ENCODE measurements at regions not wholly inside any gene's neighbourhood (a gene's known extent, or its start where the extent isn't known, plus 50 kb on each side); places are given as distances from the start of the nearest gene placed in this dataset.

DNA sequence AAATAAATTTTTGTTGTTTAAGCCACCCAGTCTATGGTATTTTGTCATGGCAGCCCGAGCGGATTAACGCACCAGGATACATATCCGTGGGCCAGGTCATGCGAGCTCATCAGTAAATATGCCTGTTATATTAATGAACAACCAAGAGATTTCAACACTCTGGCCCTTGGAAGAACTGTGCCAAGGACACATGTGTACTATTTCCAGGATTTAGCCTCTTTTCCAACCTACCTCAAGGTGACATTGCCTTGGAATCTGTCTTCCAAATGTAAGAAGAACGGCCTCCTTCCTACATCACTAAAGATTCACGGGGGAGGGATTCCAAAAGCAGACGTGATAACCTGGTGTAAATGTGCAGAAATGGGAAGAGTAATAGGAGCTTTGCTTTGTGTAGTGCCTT is 72.8 kb upstream of the DYNLRB2 start:
- TF ChIP-seq, protein P1, sequence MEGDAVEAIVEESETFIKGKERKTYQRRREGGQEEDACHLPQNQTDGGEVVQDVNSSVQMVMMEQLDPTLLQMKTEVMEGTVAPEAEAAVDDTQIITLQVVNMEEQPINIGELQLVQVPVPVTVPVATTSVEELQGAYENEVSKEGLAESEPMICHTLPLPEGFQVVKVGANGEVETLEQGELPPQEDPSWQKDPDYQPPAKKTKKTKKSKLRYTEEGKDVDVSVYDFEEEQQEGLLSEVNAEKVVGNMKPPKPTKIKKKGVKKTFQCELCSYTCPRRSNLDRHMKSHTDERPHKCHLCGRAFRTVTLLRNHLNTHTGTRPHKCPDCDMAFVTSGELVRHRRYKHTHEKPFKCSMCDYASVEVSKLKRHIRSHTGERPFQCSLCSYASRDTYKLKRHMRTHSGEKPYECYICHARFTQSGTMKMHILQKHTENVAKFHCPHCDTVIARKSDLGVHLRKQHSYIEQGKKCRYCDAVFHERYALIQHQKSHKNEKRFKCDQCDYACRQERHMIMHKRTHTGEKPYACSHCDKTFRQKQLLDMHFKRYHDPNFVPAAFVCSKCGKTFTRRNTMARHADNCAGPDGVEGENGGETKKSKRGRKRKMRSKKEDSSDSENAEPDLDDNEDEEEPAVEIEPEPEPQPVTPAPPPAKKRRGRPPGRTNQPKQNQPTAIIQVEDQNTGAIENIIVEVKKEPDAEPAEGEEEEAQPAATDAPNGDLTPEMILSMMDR (IDR thresholded peaks at IDR 0.05; ENCODE audit: low read depth, low read length, poor library complexity, severe bottlenecking): no peak
- no peak for TF ChIP-seq EZH2phosphoT487 (IDR thresholded peaks at IDR 0.05; ENCODE audit: borderline replicate concordance, low read length)

Measured in DOHH2 (cell line).